Right cardiac atrium (tissue), 5 donors: ENCODE measurements at regions not wholly inside any gene's neighbourhood (a gene's known extent, or its start where the extent isn't known, plus 50 kb on each side); places are given as distances from the start of the nearest gene placed in this dataset.
"Not testable (repeated sequence)": the region's sequence is repeated elsewhere in the genome, so short reads cannot be mapped to it uniquely, and the experiment has no call there.

Experiments used
- ATAC-seq, 2 donors: fragments of 200-7000 bp; cut with Tn5 transposase; one replicate each; pipeline versions ENCODE4 v1.8.0 to v1.9.1; 2020; ENCODE audit warnings: moderate library complexity in 2 of 2, mild to moderate bottlenecking in 1 of 2
- DNase-seq, 3 donors: peaks; one replicate each; pipeline ENCODE4 v3.0.0-alpha.2; 2020
- H3K27ac ChIP-seq: one replicate; pipeline ENCODE4 v1.5.1; 2013; ENCODE audit warnings: mild to moderate bottlenecking, low read length, control low read depth, moderate library complexity
- H3K27me3 ChIP-seq: one replicate; pipeline ENCODE4 v1.6.1; 2013; ENCODE audit not compliant: control insufficient read depth, insufficient read depth
- H3K4me1 ChIP-seq: one replicate; pipeline ENCODE4 v1.6.1; 2013; ENCODE audit warnings: low read length; ENCODE audit not compliant: control insufficient read depth, insufficient read depth
- H3K4me3 ChIP-seq: one replicate; pipeline ENCODE4 v1.5.1; 2013; ENCODE audit warnings: low read length, control low read depth
- H3K9me3 ChIP-seq: one replicate; pipeline ENCODE4 v1.6.1; 2013; ENCODE audit warnings: low read length; ENCODE audit not compliant: control insufficient read depth
- WGBS: extraction: QIAGEN DNeasy Blood & Tissue Kit; methylation state at CpG from one replicate; pipeline ENCODE4 v1.1.7; 2013; 5-methylcytosine and 5-hydroxymethylcytosine counted together
- intact Hi-C, 4 donors: fragments of 100-400 bp; cut with DNase I; formaldehyde crosslinking; loops; one replicate each; pipeline versions ENCODE4 v1.11.0 to v1.14.0; 2022 to 2023
- donor health status: healthy with polysubstance abuse.
- donor health status: DM: no; HTN: yes; CAD: no.
- donor health status: DM: no; HTN: no; CAD: no.
- donor health status: DM: no; HTN: yes; CAD: no; lungs with severe emphysema.
- donor health status: DM: yes; HTN: yes; CAD: no.

DNA sequence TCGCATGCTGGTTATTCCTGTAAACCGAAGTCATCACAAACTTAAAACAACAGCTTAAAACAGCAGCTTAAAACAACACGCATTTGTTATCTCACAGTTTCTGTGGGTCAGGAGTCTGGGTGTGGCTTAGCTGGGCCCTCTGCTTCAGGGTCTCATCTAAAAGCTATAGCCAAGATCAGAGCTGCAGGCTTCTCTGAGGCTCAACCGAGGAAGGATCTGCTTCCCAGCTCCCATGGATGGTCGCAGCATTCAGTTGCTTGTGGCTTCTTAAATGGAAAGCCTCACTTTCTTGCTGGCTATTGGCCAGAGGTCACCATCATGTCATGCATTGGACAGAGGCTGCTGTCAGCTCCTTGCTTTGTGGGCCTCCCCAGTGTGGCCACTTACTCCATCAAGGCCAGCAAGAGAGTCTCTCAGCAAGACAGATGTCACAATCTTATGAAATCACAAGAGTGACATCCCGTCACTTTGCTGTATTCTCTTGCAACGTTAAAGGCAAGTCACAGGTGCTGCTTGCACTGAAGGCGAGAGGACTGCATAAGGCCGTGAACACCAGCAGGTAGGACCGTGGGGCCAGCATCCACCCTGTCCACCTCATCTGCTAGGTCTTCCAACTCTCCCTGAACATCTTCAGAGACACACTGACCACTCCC lies 117.9 kb upstream of the TNRC6C start:
- no peaks in the 10 kb centered on the region for H3K9me3 ChIP-seq
- intact Hi-C loops: no loop called here
- no peak overlapping the region for H3K4me3 ChIP-seq
- DNase-seq (no peak), ATAC-seq (no peak)
- no peaks in the 10 kb centered on the region for H3K27me3 ChIP-seq
- H3K27ac ChIP-seq: peak overlapping the region; percentile 96
- WGBS: 73% methylated on average over 10 of the region's 10 CpGs
- H3K4me1 ChIP-seq: peaks cover 13% of the 10 kb centered on the region

- peak overlapping the region; percentile 68 for H3K27ac ChIP-seq
- peak in 1 of 3 donors; percentile 20 for DNase-seq
- no peak overlapping the region for H3K4me3 ChIP-seq
- no peaks in the 10 kb centered on the region for H3K27me3 ChIP-seq
- intact Hi-C loops: no loop called here
- H3K9me3 ChIP-seq: no peaks in the 10 kb centered on the region
- peak; percentile 49 to 53 for ATAC-seq
- peaks cover 11% of the 10 kb centered on the region for H3K4me1 ChIP-seq
- WGBS: 89% methylated on average over 8 of the region's 8 CpGs
These were observed 116.6 kb upstream of the TNRC6C start for GRCh38 chr17:77841742-77842527.

DNA sequence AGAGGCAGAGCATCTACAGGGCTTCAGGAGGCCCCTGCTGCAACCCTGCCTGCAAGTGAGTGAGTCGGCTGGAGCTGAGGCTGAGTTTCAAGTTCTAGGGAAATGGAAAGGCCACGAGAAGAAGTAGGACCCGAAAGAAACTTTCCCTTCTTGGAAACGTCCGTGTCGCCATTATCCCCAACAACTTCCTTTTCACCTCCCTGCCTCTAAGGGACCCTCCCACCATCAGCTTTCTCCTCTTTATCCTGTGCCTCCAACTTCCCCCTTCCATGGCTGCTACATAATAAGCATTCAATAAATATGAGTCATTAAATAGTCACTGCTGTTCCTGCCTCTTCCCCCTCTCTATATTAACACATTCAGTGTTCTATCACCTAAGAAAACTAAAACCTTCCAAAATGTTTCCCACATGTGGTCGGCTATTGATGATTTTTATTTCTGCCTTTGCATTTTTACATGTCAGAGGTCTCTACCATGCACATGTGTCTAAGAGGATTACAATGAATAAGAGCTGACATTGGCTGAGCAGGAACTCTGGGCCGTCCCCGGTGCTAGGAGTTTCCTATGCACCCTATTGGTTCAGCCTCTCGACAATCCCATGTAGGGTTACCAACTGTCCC lies 115.9 kb upstream of the TNRC6C start:
- WGBS: 59% methylated on average over 10 of the region's 10 CpGs
- Histone ChIP-seq H3K27ac (no peak overlapping the region), H3K9me3 (no peaks in the 10 kb centered on the region), H3K4me3 (no peak overlapping the region), H3K27me3 (no peaks in the 10 kb centered on the region), H3K4me1 (peaks cover 11% of the 10 kb centered on the region)
- no peak for DNase-seq
- no peak for ATAC-seq
- intact Hi-C loops: no loop called here

DNA sequence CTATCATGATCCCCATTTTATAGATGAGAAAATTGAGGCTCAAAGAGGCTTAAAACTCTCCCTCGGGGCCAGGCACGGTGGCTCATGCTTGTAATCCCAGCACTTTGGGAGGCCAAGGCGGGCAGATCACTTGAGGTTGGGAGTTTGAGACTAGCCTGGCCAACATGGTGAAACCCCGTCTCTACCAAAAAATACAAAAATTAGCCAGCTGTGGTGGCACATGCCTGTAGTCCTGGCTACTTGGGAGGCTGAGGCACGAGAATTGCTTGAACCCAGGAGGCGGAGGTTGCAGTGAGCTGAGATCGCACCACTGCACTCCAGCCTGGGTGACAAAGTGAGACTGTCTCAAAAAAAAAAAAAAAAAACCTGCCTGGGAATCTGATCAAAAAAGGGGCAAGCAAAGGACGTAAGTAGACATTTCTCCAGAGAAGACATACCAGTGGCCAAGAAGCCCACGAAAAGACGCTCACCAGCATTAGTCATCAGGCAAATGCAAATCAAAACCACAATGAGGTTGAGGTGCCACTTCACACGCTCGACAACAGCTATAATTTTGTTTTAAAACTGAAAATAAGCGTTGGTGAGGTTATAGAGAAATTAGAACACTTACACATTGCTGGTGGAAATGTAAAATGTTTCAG lies 115.1 kb upstream of the TNRC6C start:
- WGBS: 85% methylated on average over 13 of the region's 13 CpGs
- ATAC-seq, intact Hi-C loops, H3K4me3 ChIP-seq, DNase-seq, H3K9me3 ChIP-seq, H3K27ac ChIP-seq, H3K27me3 ChIP-seq: not testable (repeated sequence)
- peaks cover 11% of the 10 kb centered on the region for H3K4me1 ChIP-seq

GRCh38 chr17:77843896-77844295 lies 114.6 kb upstream of the TNRC6C start:
- 66% methylated on average over 2 of the region's 2 CpGs for WGBS
- intact Hi-C loops: no loop called here
- DNase-seq: no peak
- Histone ChIP-seq H3K9me3 (no peaks in the 10 kb centered on the region), H3K4me1 (peaks cover 11% of the 10 kb centered on the region), H3K27me3 (no peaks in the 10 kb centered on the region), H3K4me3 (no peak overlapping the region), H3K27ac (no peak overlapping the region)
- ATAC-seq: no peak

- intact Hi-C loops: no loop called here
- peak in 1 of 3 donors; percentile 43 for DNase-seq
- Histone ChIP-seq H3K9me3 (no peaks in the 10 kb centered on the region), H3K27ac (no peak overlapping the region), H3K4me1 (peaks cover 9% of the 10 kb centered on the region), H3K4me3 (no peak overlapping the region), H3K27me3 (no peaks in the 10 kb centered on the region)
- ATAC-seq: no peak
- WGBS: 90% methylated on average over 11 of the region's 11 CpGs
These were observed 113.8 kb upstream of the TNRC6C start for GRCh38 chr17:77844681-77845080.

- intact Hi-C loops: no loop called here
These were observed 112.8 kb upstream of the TNRC6C start for GRCh38 chr17:77845541-77846225.

GRCh38 chr17:77846531-77847085 lies 111.9 kb upstream of the TNRC6C start:
- no peak overlapping the region for H3K4me3 ChIP-seq
- WGBS: 65% methylated on average over 5 of the region's 5 CpGs
- no peak overlapping the region for H3K27ac ChIP-seq
- DNase-seq (peak in 2 of 3 donors; percentile 37 to 46), ATAC-seq (peak; percentile 17 to 38)
- no peaks in the 10 kb centered on the region for H3K4me1 ChIP-seq
- H3K27me3 ChIP-seq: no peaks in the 10 kb centered on the region
- H3K9me3 ChIP-seq: no peaks in the 10 kb centered on the region
- intact Hi-C loops: no loop called here

More at GRCh38 chr17:77845541-77846225, 112.8 kb upstream of the TNRC6C start:
- WGBS: 85% methylated on average over 19 of the region's 19 CpGs
- Histone ChIP-seq H3K27me3 (no peaks in the 10 kb centered on the region), H3K4me3 (no peak overlapping the region), H3K9me3 (no peaks in the 10 kb centered on the region), H3K27ac (no peak overlapping the region), H3K4me1 (no peaks in the 10 kb centered on the region)
- DNase-seq: peak in 1 of 3 donors; percentile 39
- ATAC-seq: no peak

- no peaks in the 10 kb centered on the region for H3K4me1 ChIP-seq
- H3K9me3 ChIP-seq: no peaks in the 10 kb centered on the region
- DNase-seq: peak in 1 of 3 donors; percentile 47
- H3K27me3 ChIP-seq: no peaks in the 10 kb centered on the region
- H3K27ac ChIP-seq: no peak overlapping the region
- ATAC-seq: peak; percentile 15 to 17
- H3K4me3 ChIP-seq: no peak overlapping the region
- WGBS: 89% methylated on average over 20 of the region's 20 CpGs
- intact Hi-C loops: no loop called here
These were observed 111.0 kb upstream of the TNRC6C start for GRCh38 chr17:77847221-77848085.

DNA sequence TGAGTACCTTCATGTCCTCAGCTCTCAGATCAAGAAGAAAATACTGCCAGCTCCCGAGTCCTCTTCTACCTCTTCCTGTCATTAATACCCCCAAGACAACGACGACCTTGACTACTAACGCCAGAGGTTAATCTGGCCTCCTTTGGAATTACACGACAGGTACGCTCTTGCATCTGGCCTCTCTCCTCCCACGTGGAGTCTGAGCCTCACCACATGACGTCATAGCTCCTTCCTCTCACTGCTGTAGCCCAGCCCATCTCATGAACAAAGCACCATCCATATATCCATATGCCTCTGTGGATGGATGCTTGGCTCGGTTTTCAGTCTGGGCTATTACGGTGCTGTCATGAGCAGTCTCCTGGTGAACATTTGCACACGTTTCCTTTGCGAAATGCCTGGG lies 110.2 kb upstream of the TNRC6C start:
- ATAC-seq: no peak
- H3K27me3 ChIP-seq: no peaks in the 10 kb centered on the region
- intact Hi-C loops: no loop called here
- H3K9me3 ChIP-seq: no peaks in the 10 kb centered on the region
- DNase-seq: no peak
- H3K4me3 ChIP-seq: no peak overlapping the region
- 85% methylated on average over 12 of the region's 12 CpGs for WGBS
- H3K4me1 ChIP-seq: no peaks in the 10 kb centered on the region
- H3K27ac ChIP-seq: no peak overlapping the region
